ENCODE measurements at regions not wholly inside any gene's neighbourhood (a gene's known extent, or its start where the extent isn't known, plus 50 kb on each side); places are given as distances from the start of the nearest gene placed in this dataset.

GRCh38 chr3:76365275-76365674, 579.9 kb upstream of the ZNF717 start:
- Histone ChIP-seq H3K4me1 (no peaks in the 10 kb centered on the region), H3K27me3 (no peaks in the 10 kb centered on the region), H3K9ac (ENCODE audit: low read depth in 2 of 2, low read length in 2 of 2) (no peak overlapping the region), H3K9me3 (no peaks in the 10 kb centered on the region), H3K4me3 (no peak overlapping the region), H3K36me3 (no peaks in the 10 kb centered on the region), H3K27ac (no peak overlapping the region)
- intact Hi-C loops (cut with DNase I) = no loop called here
- TF ChIP-seq, protein P1, sequence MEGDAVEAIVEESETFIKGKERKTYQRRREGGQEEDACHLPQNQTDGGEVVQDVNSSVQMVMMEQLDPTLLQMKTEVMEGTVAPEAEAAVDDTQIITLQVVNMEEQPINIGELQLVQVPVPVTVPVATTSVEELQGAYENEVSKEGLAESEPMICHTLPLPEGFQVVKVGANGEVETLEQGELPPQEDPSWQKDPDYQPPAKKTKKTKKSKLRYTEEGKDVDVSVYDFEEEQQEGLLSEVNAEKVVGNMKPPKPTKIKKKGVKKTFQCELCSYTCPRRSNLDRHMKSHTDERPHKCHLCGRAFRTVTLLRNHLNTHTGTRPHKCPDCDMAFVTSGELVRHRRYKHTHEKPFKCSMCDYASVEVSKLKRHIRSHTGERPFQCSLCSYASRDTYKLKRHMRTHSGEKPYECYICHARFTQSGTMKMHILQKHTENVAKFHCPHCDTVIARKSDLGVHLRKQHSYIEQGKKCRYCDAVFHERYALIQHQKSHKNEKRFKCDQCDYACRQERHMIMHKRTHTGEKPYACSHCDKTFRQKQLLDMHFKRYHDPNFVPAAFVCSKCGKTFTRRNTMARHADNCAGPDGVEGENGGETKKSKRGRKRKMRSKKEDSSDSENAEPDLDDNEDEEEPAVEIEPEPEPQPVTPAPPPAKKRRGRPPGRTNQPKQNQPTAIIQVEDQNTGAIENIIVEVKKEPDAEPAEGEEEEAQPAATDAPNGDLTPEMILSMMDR (IDR thresholded peaks at IDR 0.05) = no peak
- no peak for DNase-seq

DNA sequence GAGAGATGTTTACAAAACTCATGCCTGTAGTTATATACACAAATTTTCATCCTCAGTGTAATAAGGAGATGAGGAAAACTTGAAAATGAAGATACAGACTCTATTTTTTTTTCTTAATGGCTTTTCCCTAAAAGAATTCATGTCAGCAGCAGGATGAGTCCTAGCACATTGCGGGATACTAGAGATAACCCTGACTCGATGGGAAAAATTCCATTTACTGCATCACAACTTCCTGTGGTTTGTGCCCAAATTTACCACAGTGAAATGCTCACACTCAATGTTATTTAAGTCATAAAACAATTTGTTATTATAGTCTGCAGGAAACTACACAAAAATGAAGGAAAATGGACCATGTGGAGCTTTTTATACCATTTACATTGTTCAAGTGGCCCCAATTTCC, 581.9 kb upstream of the ZNF717 start:
- H3K4me3 ChIP-seq = no peak overlapping the region
- no peak for DNase-seq
- no peaks in the 10 kb centered on the region for H3K4me1 ChIP-seq
- TF ChIP-seq, protein P1 (IDR thresholded peaks at IDR 0.05) = no peak
- no peaks in the 10 kb centered on the region for H3K27me3 ChIP-seq
- H3K36me3 ChIP-seq = no peaks in the 10 kb centered on the region
- no peaks in the 10 kb centered on the region for H3K9me3 ChIP-seq
- intact Hi-C loops (cut with DNase I) = no loop called here
- no peak overlapping the region for H3K9ac ChIP-seq (ENCODE audit: low read depth in 2 of 2, low read length in 2 of 2)
- no peak overlapping the region for H3K27ac ChIP-seq

GRCh38 chr3:76369170-76369569, 583.8 kb upstream of the ZNF717 start:
- H3K27me3 ChIP-seq = no peaks in the 10 kb centered on the region
- no peaks in the 10 kb centered on the region for H3K36me3 ChIP-seq
- no peaks in the 10 kb centered on the region for H3K4me1 ChIP-seq
- no peak for DNase-seq
- H3K9me3 ChIP-seq = no peaks in the 10 kb centered on the region
- H3K27ac ChIP-seq = no peak overlapping the region
- H3K4me3 ChIP-seq = no peak overlapping the region
- H3K9ac ChIP-seq (ENCODE audit: low read depth in 2 of 2, low read length in 2 of 2) = no peak overlapping the region
- TF ChIP-seq, protein P1 (IDR thresholded peaks at IDR 0.05) = no peak
- intact Hi-C loops (cut with DNase I) = no loop called here

- Histone ChIP-seq H3K4me1 (no peaks in the 10 kb centered on the region), H3K9me3 (no peaks in the 10 kb centered on the region), H3K27ac (no peak overlapping the region), H3K27me3 (no peaks in the 10 kb centered on the region), H3K9ac (ENCODE audit: low read depth in 2 of 2, low read length in 2 of 2) (no peak overlapping the region), H3K4me3 (no peak overlapping the region), H3K36me3 (no peaks in the 10 kb centered on the region)
- TF ChIP-seq, protein P1 (IDR thresholded peaks at IDR 0.05) = no peak
- intact Hi-C loops (cut with DNase I) = no loop called here
- DNase-seq = no peak
Measured at GRCh38 chr3:76370749-76371520, 585.6 kb upstream of the ZNF717 start.

GRCh38 chr3:76372497-76372896, 587.1 kb upstream of the ZNF717 start:
- Histone ChIP-seq H3K9me3 (no peaks in the 10 kb centered on the region), H3K27ac (no peak overlapping the region), H3K9ac (ENCODE audit: low read depth in 2 of 2, low read length in 2 of 2) (no peak overlapping the region), H3K36me3 (no peaks in the 10 kb centered on the region), H3K4me3 (no peak overlapping the region), H3K27me3 (no peaks in the 10 kb centered on the region), H3K4me1 (no peaks in the 10 kb centered on the region)
- intact Hi-C loops (cut with DNase I) = no loop called here
- TF ChIP-seq, protein P1 (IDR thresholded peaks at IDR 0.05) = no peak
- DNase-seq = no peak

All from colonic mucosa (tissue), 4 donors.